Epidermal melanocyte (primary cell): ENCODE measurements at regions not wholly inside any gene's neighbourhood (a gene's known extent, or its start where the extent isn't known, plus 50 kb on each side); places are given as distances from the start of the nearest gene placed in this dataset.
A peak's percentile ranks its signal among the peaks of the same experiment; 100 is the strongest.

Source experiments
- DNase-seq: peaks from one replicate; pipeline ENCODE4 v3.0.0; 2011; ENCODE audit warnings: low spot score; ENCODE audit not compliant: insufficient read length

GRCh38 chr10:78726171-78726570 is 342.6 kb upstream of the ZMIZ1 start:
- no peak for DNase-seq

- DNase-seq = no peak
Observed at GRCh38 chr10:78727251-78727650, 341.5 kb upstream of the ZMIZ1 start.

- no peak for DNase-seq
Observed at GRCh38 chr10:78727728-78728127, 341.0 kb upstream of the ZMIZ1 start.

GRCh38 chr10:78728176-78728575 is 340.6 kb upstream of the ZMIZ1 start:
- DNase-seq = no peak

GRCh38 chr10:78729366-78729765 is 339.4 kb upstream of the ZMIZ1 start:
- no peak for DNase-seq

GRCh38 chr10:78729800-78730199 is 339.0 kb upstream of the ZMIZ1 start:
- no peak for DNase-seq

GRCh38 chr10:78730754-78731153 is 338.0 kb upstream of the ZMIZ1 start:
- no peak for DNase-seq

- DNase-seq = no peak
Observed at GRCh38 chr10:78731675-78732074, 337.1 kb upstream of the ZMIZ1 start.

GRCh38 chr10:78732381-78732780 is 336.4 kb upstream of the ZMIZ1 start:
- DNase-seq = no peak

GRCh38 chr10:78736926-78737630 is 331.7 kb upstream of the ZMIZ1 start:
- DNase-seq = no peak

- DNase-seq = no peak
Observed at GRCh38 chr10:78737883-78738856, 330.6 kb upstream of the ZMIZ1 start.

- DNase-seq = no peak
Observed at GRCh38 chr10:78738861-78739260, 329.9 kb upstream of the ZMIZ1 start.

- no peak for DNase-seq
Observed at GRCh38 chr10:78739444-78740053, 329.2 kb upstream of the ZMIZ1 start.

- no peak for DNase-seq
Observed at GRCh38 chr10:78740976-78741915, 327.5 kb upstream of the ZMIZ1 start.

GRCh38 chr10:78742406-78742729 is 326.4 kb upstream of the ZMIZ1 start:
- DNase-seq = no peak

GRCh38 chr10:78742730-78743615 is 325.8 kb upstream of the ZMIZ1 start:
- peak; percentile 41 for DNase-seq

GRCh38 chr10:78744056-78744455 is 324.7 kb upstream of the ZMIZ1 start:
- no peak for DNase-seq

GRCh38 chr10:78744491-78745090 is 324.2 kb upstream of the ZMIZ1 start:
- DNase-seq = no peak

GRCh38 chr10:78745441-78745840 is 323.3 kb upstream of the ZMIZ1 start:
- no peak for DNase-seq
